Pancreas (tissue), 10 donors: ENCODE measurements at regions not wholly inside any gene's neighbourhood (a gene's known extent, or its start where the extent isn't known, plus 50 kb on each side); places are given as distances from the start of the nearest gene placed in this dataset.

Source experiments
- ATAC-seq, 4 donors: fragments of 200-7000 bp; cut with Tn5 transposase; one replicate each; pipeline versions ENCODE4 v1.8.0 to v1.9.1; 2020; ENCODE audit warnings: mild to moderate bottlenecking in 4 of 4, moderate library complexity in 4 of 4
- DNase-seq, 6 donors: peaks; one replicate each; pipeline ENCODE4 v3.0.0-alpha.2; 2020
- FAIRE-seq: peaks from 2 replicates; lab custom pipeline; 2012; peaks lifted over from hg19 to GRCh38; lab: Jason Lieb, UNC
- H3K27ac ChIP-seq, 4 donors: fragments of 200-600 bp; sonication (generic); 1 replicate in 3 of 4; 2 replicates in 1 of 4; pipeline versions ENCODE4 v1.5.0 to v1.8.0; 2020
- H3K27me3 ChIP-seq, 4 donors: fragments of 200-600 bp; one replicate each; pipeline ENCODE4 v1.8.0; 2021
- H3K36me3 ChIP-seq, 3 donors: fragments of 200-600 bp; sonication (generic) in 1 of 3; one replicate each; pipeline versions ENCODE4 v1.5.0 to v1.8.0; 2020 to 2021
- H3K4me1 ChIP-seq, 3 donors: fragments of 200-600 bp; one replicate each; pipeline ENCODE4 v1.8.0; 2021
- H3K4me3 ChIP-seq, 4 donors: fragments of 200-600 bp; sonication (generic) in 2 of 4; one replicate each; pipeline versions ENCODE4 v1.5.0 to v1.8.0; 2020 to 2021
- H3K9me3 ChIP-seq, 4 donors: fragments of 200-600 bp; one replicate each; pipeline ENCODE4 v1.8.0; 2021
- CTCF ChIP-seq, 4 donors: fragments of 200-600 bp; sonication (generic) in 3 of 4; IDR thresholded peaks; one replicate each; pipeline versions ENCODE4 v1.5.0 to v1.8.0; 2021; ENCODE audit warnings: antibody characterized with exemption in 4 of 4
- WGBS, 2 donors: extraction: QIAGEN DNeasy Blood & Tissue Kit; methylation state at CpG; one replicate each; pipeline ENCODE4 v1.1.7; 2013; 5-methylcytosine and 5-hydroxymethylcytosine counted together
- intact Hi-C, 3 donors: fragments of 100-400 bp; cut with DNase I; formaldehyde crosslinking; loops; one replicate each; pipeline versions ENCODE4 v1.11.1 to v1.14.2; 2022
- donor health status: healthy with polysubstance abuse.
- donor health status: DM: no; HTN: no; CAD: no; lungs with moderate emphysema.
- donor health status: DM: no; HTN: no; CAD: no.
- donor health status: control.
- donor health status: control.
- donor health status: Bipolar disorder and iron deficiency.
- donor health status: DM: yes; HTN: yes; CAD: no.
- donor health status: DM: no; HTN: no; CAD: no.
- donor health status: DM: no; HTN: no; CAD: no.
- donor health status: DM: yes; HTN: yes; CAD: no.

- no peak for DNase-seq
- H3K27ac ChIP-seq: no peak overlapping the region
- no peak for ATAC-seq
- no peak for TF ChIP-seq CTCF (IDR thresholded peaks at IDR 0.05)
- no peaks in the 10 kb centered on the region for H3K4me1 ChIP-seq
- H3K4me3 ChIP-seq: no peak overlapping the region
- intact Hi-C loops: no loop called here
- no peaks in the 10 kb centered on the region for H3K27me3 ChIP-seq
- no peak for FAIRE-seq
- WGBS, 2 donors: 40 to 48% methylated on average over 4 of the region's 4 CpGs
- H3K9me3 ChIP-seq: no peaks in the 10 kb centered on the region
- H3K36me3 ChIP-seq: no peaks in the 10 kb centered on the region
Observed at GRCh38 chr3:161744366-161744765, 247.8 kb downstream of the OTOL1 start.

GRCh38 chr3:161745741-161746140 is 249.1 kb downstream of the OTOL1 start:
- H3K27ac ChIP-seq: no peak overlapping the region
- no peaks in the 10 kb centered on the region for H3K4me1 ChIP-seq
- intact Hi-C loops: no loop called here
- H3K27me3 ChIP-seq: no peaks in the 10 kb centered on the region
- DNase-seq: no peak
- no peaks in the 10 kb centered on the region for H3K36me3 ChIP-seq
- H3K9me3 ChIP-seq: no peaks in the 10 kb centered on the region
- no peak for TF ChIP-seq CTCF (IDR thresholded peaks at IDR 0.05)
- FAIRE-seq: no peak
- no peak for ATAC-seq
- H3K4me3 ChIP-seq: no peak overlapping the region

GRCh38 chr3:161748049-161748448 is 251.4 kb downstream of the OTOL1 start:
- Histone ChIP-seq H3K36me3 (no peaks in the 10 kb centered on the region), H3K27ac (no peak overlapping the region), H3K4me1 (no peaks in the 10 kb centered on the region), H3K4me3 (no peak overlapping the region), H3K27me3 (no peaks in the 10 kb centered on the region), H3K9me3 (no peaks in the 10 kb centered on the region)
- intact Hi-C loops: no loop called here
- DNase-seq (no peak), ATAC-seq (no peak), FAIRE-seq (no peak)
- no peak for TF ChIP-seq CTCF (IDR thresholded peaks at IDR 0.05)

GRCh38 chr3:161754420-161755053 is 257.9 kb downstream of the OTOL1 start:
- DNase-seq (no peak), FAIRE-seq (no peak), ATAC-seq (no peak)
- H3K4me3 ChIP-seq: no peak overlapping the region
- intact Hi-C loops: no loop called here
- H3K27ac ChIP-seq: no peak overlapping the region
- WGBS, 2 donors: 46 to 57% methylated on average over 3 of the region's 3 CpGs
- TF ChIP-seq CTCF (IDR thresholded peaks at IDR 0.05): no peak
- no peaks in the 10 kb centered on the region for H3K27me3 ChIP-seq
- H3K4me1 ChIP-seq: no peaks in the 10 kb centered on the region
- H3K9me3 ChIP-seq: no peaks in the 10 kb centered on the region
- H3K36me3 ChIP-seq: no peaks in the 10 kb centered on the region

GRCh38 chr3:161759444-161759843 is 262.8 kb downstream of the OTOL1 start:
- Histone ChIP-seq H3K4me1 (no peaks in the 10 kb centered on the region), H3K9me3 (no peaks in the 10 kb centered on the region), H3K27ac (no peak overlapping the region), H3K4me3 (no peak overlapping the region), H3K27me3 (no peaks in the 10 kb centered on the region), H3K36me3 (no peaks in the 10 kb centered on the region)
- intact Hi-C loops: no loop called here
- TF ChIP-seq CTCF (IDR thresholded peaks at IDR 0.05): no peak
- FAIRE-seq: no peak
- no peak for DNase-seq
- 31 to 36% methylated on average over 2 of the region's 2 CpGs for WGBS, 2 donors
- ATAC-seq: no peak
